ENCODE measurements at regions not wholly inside any gene's neighbourhood (a gene's known extent, or its start where the extent isn't known, plus 50 kb on each side); places are given as distances from the start of the nearest gene placed in this dataset.

- TF ChIP-seq, protein P1, sequence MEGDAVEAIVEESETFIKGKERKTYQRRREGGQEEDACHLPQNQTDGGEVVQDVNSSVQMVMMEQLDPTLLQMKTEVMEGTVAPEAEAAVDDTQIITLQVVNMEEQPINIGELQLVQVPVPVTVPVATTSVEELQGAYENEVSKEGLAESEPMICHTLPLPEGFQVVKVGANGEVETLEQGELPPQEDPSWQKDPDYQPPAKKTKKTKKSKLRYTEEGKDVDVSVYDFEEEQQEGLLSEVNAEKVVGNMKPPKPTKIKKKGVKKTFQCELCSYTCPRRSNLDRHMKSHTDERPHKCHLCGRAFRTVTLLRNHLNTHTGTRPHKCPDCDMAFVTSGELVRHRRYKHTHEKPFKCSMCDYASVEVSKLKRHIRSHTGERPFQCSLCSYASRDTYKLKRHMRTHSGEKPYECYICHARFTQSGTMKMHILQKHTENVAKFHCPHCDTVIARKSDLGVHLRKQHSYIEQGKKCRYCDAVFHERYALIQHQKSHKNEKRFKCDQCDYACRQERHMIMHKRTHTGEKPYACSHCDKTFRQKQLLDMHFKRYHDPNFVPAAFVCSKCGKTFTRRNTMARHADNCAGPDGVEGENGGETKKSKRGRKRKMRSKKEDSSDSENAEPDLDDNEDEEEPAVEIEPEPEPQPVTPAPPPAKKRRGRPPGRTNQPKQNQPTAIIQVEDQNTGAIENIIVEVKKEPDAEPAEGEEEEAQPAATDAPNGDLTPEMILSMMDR (conservative IDR thresholded peaks at IDR 0.05) = no peak
- no peak overlapping the region for H3K27ac ChIP-seq
Observed at GRCh38 chr22:48612077-48612995, 1215.3 kb downstream of the BRD1 start.

DNA sequence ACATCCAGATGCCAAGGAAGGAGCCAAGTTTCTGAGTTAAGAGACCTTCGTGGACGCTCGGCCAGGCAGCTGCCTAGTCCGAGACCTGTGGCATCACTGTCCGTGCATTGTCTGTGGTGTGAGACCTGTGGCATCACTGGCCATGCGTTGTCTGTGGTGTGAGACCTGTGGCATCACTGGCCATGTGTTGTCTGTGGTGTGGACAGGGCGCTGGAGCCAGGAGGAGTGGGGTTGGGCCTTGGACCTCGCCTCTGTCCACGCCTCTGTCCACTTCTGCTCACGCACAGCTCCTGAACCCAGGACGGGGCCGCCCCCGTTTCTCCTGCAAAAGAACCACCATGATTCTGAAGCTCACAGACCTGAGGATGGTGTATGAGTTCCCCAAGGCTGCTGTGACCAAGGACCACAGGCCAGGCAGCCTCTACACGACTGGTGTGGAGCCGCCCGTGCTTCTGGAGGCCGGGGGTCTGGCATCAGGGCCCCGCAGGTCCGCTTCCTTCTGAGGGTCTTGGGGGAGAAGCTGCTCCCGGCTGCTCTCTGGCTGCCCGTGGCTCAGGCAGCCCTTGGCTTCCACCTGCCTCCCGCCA is 1218.3 kb downstream of the BRD1 start:
- TF ChIP-seq, protein P1 (conservative IDR thresholded peaks at IDR 0.05) = no peak
- no peak overlapping the region for H3K27ac ChIP-seq

DNA sequence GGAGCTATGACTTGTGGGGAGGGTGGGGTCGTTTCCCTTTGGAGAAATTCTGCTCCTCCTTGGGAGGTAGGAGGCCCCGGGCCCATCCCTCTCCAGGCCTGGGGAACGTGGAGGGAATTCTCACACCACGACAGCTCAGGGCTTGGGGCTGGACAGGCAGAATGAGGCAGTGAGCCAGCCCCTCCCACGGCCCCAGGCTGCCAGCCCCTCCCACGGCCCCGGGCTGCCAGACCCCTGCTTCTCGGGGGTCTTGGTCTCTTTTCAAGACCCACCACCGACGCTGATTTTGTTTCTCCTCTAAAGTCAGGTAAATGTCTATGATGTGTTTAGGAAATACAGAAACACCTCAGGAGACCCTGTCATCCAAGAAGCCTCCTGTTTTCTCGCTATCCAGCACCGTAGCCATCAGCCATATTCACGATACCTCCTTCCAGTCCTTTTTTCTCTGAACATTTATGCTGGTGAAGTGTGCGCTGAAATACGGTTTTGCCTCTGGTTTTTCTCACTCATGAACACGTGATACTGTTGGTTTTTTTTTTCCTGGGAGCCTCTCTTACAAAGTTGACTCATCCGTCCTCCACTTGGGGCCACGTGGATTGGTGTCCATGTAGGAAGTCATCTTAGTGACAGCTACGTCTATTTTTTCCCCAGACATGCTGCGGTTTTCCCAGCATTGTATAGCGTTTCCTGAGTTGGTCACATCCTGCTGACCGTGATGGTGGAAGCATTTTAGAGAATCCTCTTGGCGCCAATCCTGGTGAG is 1219.6 kb downstream of the BRD1 start:
- H3K27ac ChIP-seq = no peak overlapping the region
- TF ChIP-seq, protein P1 (conservative IDR thresholded peaks at IDR 0.05) = no peak

GRCh38 chr22:48606684-48607307 is 1220.9 kb downstream of the BRD1 start:
- TF ChIP-seq, protein P1 (conservative IDR thresholded peaks at IDR 0.05) = no peak
- no peak overlapping the region for H3K27ac ChIP-seq

- no peak overlapping the region for H3K27ac ChIP-seq
- TF ChIP-seq, protein P1 (conservative IDR thresholded peaks at IDR 0.05) = no peak
Observed at GRCh38 chr22:48605856-48606481, 1221.7 kb downstream of the BRD1 start.

DNA sequence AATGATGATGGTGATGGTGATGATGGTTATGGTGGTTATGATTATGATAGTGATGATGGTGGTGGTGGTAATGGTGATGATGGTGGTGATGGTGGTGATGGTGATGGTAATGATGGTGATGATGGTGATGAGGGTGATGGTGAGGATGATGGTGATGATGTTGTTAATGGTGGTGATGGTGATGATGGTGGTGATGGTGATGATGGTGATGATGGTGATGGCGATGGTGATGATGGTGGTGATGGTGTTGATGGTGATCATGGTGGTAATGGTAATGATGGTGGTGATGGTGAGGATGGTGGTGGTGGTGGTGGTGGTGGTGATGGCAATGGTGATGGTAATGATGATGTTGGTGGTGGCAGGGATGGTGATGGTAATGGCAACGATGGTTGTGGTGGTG is 1222.5 kb downstream of the BRD1 start:
- TF ChIP-seq, protein P1 (conservative IDR thresholded peaks at IDR 0.05) = no peak
- H3K27ac ChIP-seq = no peak overlapping the region

Measured in VCaP (cell line).